Natural killer cell treated with Interleukin-12 subunit alpha and Interleukin-12 subunit beta and Interleukin-15 and Interleukin-18, amount 100 ng/mL, for 72 hours (primary cell): ENCODE measurements at regions not wholly inside any gene's neighbourhood (a gene's known extent, or its start where the extent isn't known, plus 50 kb on each side); places are given as distances from the start of the nearest gene placed in this dataset.
A peak's percentile ranks its signal among the peaks of the same experiment; 100 is the strongest.
"Not testable (repeated sequence)": the region's sequence is repeated elsewhere in the genome, so short reads cannot be mapped to it uniquely, and the experiment has no call there.

Source experiments
- ATAC-seq, 2 donors: fragments of 150-1000 bp; cut with Tn5 transposase in 1 of 2; sonication (Bioruptor Pico), chemical (Tn5 transposase) in 1 of 2; 2 replicates each; pipeline ENCODE4 v1.10.0; 2021
- DNase-seq: peaks from one replicate; pipeline ENCODE4 v3.0.0; 2022; ENCODE audit warnings: low spot score
- H3K27ac Mint-ChIP-seq, 2 donors: 1 replicate in 1 of 2; 2 replicates in 1 of 2; pipeline ENCODE4 v1.8.0; 2022; ENCODE audit warnings: mixed read lengths in 2 of 2, mild to moderate bottlenecking in 1 of 2, moderate library complexity in 1 of 2
- H3K27me3 Mint-ChIP-seq, 2 donors: 1 replicate in 1 of 2; 2 replicates in 1 of 2; pipeline ENCODE4 v1.8.0; 2022; ENCODE audit warnings: mixed read lengths in 2 of 2
- H3K36me3 Mint-ChIP-seq: one replicate; pipeline ENCODE4 v1.8.0; 2022; ENCODE audit warnings: mixed read lengths
- H3K4me1 Mint-ChIP-seq, 2 donors: 1 replicate in 1 of 2; 2 replicates in 1 of 2; pipeline ENCODE4 v1.8.0; 2022; ENCODE audit warnings: low read depth in 2 of 2, mixed read lengths in 2 of 2, mild to moderate bottlenecking in 1 of 2
- H3K4me3 Mint-ChIP-seq: one replicate; pipeline ENCODE4 v1.8.0; 2022; ENCODE audit warnings: mixed read lengths
- H3K9me3 Mint-ChIP-seq: 2 replicates; pipeline ENCODE4 v1.8.0; 2022; ENCODE audit warnings: mixed read lengths

DNA sequence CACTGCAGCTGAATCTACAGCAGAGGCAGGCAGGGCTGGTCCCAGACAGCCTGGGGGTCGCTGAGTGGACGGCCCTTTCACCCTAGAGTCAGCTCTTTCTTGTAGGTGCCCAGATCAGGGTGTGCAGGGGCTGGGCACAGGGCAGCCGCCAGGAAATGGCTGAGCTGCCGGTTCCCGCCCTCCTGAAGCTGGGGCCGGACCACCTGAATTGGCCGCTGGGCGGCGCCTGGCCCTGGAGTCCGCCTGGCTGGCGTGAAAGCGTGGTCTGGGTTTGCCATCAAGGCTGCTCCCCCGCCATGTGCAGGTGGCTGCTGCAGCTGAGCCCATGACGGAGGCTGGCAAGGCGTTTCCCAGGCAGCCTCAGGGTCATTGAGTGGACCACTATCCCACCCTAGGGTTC is 85.7 kb downstream of the POTEM start:
- not testable (repeated sequence) for H3K9me3 Mint-ChIP-seq, H3K27me3 Mint-ChIP-seq, H3K4me1 Mint-ChIP-seq, ATAC-seq, H3K27ac Mint-ChIP-seq, DNase-seq, H3K4me3 Mint-ChIP-seq, H3K36me3 Mint-ChIP-seq

DNA sequence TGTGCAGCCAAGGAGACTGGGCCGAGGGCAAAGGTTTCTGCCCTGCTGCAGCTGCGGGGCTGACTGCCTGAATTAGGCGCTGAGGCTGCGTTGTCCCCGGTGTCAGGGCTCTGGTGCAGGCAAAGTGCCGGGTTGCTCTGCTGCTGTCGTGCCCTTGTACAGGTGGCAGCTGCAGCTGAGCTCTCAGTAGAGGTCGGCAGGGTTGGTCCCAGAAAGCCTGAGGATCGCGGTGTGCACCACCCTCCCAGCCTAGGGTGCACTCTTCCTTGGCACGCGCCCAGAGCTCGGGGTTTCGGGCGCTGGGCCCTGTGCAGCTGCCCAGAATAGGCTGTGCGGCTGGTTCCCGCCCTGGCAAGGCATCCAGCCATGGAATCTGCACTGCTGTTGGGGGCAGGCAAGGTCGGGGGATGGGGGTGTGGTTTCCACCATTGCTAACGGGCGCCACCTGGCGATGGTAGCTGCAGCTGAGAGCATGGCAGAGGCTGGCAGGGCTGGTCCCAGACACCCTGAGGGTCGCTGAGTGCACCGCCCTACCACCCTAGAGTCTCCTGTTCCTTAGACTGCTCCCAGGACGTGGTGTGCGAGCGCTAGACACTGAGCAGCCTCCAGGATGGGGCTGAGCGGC is 86.3 kb downstream of the POTEM start:
- not testable (repeated sequence) for DNase-seq, H3K4me1 Mint-ChIP-seq, H3K4me3 Mint-ChIP-seq, H3K27me3 Mint-ChIP-seq, H3K9me3 Mint-ChIP-seq, H3K27ac Mint-ChIP-seq, H3K36me3 Mint-ChIP-seq
- ATAC-seq: peak; percentile 17 to 43

DNA sequence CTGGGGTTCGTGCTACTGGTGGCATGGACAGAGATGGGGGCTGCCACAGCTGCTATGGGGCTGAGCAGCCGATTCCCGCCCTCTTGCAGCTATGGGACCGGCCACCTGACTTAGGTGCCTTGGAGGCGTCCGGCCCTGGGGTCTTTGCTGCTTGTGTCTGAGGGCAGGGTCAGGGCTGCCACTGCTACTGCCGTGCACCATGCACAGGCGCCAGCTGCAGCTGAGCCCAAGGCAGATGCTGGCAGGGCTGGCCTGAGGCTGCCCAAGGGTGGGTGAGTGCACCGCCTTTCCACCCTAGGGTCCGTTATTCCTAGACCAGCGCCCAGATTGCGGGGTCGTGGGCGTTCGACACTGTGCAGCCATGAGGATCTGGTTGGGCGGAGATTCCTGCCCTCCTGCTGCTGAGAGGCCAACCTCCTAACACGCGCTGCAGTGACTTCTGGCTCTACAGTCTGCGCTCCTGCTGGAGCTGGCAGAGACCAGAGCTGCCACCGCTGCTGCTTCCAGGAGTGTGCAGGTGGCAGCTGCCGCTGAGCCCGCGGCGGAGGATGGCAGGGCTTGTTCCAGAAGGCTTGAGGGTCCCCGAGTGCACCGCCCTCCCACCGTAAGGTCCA is 87.0 kb downstream of the POTEM start:
- not testable (repeated sequence) for H3K4me3 Mint-ChIP-seq, H3K36me3 Mint-ChIP-seq, H3K4me1 Mint-ChIP-seq, H3K27me3 Mint-ChIP-seq, H3K27ac Mint-ChIP-seq, DNase-seq, ATAC-seq, H3K9me3 Mint-ChIP-seq

DNA sequence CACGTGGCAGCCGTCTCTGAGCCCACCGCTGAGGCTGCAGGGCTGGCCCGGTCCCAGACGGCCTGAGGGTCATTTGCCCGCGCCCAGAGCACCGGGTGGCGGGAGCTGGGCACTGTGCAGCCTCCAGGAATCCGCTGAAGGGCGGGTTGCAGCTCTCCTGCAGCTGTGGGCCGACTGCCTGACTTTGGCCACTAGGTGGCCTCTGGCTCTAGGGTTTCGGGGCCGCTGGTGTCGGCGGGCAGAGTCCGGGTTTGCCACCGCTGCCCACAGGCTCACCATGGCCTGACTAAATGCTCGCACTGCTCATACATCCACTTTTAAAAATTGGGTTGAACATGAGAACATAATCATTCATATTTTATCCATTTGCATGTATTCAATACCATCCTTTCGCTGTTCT is 87.7 kb downstream of the POTEM start:
- not testable (repeated sequence) for H3K27me3 Mint-ChIP-seq, H3K27ac Mint-ChIP-seq, H3K9me3 Mint-ChIP-seq, ATAC-seq, H3K36me3 Mint-ChIP-seq, H3K4me1 Mint-ChIP-seq, H3K4me3 Mint-ChIP-seq, DNase-seq

DNA sequence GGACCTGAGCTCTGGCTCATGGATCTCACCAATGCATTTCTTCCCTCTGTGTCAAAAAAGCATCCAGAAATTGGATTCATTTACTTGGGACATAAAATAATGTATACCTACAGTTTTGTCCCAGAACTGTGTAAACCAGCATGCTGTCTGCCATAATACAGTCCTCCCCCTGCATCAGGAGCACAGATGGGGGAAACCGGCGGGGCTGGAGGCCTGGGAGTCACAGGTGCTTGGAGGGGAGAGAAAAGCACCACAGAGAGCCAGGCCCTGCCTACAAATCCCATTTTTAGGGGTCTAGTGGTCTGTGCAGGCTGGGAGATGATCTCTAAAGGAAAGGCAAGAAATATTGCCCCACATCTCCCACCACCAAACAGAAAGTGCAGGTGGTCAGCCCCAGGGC is 91.8 kb downstream of the POTEM start:
- not testable (repeated sequence) for H3K27me3 Mint-ChIP-seq, H3K36me3 Mint-ChIP-seq

DNA sequence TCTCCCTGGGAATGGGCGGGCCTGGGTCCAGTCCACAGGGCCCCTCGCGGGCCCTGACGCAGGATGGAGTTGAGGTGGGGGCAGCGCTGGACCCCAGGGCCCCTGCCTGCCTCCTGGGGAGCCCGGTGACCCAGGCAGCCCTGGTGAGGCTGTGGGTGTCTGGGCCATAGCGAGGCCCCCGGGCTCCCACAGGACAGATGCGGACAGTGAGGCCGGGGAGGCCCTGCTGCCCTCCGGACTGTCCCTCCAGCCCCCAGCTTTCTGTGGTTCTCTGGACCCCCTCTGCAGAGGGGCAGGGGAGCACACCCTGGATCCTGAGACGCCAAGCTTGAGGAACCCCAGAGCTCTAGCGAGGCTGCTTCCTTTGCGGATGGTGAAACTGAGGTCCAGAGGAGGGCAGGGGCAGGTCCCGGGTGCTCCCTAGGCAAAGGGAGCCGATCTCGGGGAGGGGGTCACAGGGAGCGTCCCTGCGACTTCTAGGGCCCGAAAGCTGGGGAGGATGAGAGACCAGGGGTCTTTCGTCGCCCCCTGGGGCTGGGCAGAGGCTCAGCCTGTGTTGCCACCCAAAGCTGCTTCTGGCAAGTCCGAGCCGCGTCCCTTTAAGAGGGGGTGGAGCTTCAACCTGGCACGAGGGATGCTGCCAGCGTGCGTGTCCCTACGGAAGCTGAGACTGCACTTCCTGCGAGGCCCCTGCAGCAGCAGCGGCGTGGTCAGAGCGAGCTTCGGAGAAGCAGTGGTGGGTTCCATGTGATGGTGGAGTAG is 94.6 kb downstream of the POTEM start:
- not testable (repeated sequence) for H3K36me3 Mint-ChIP-seq, DNase-seq, H3K27me3 Mint-ChIP-seq, H3K9me3 Mint-ChIP-seq, H3K27ac Mint-ChIP-seq, H3K4me1 Mint-ChIP-seq, H3K4me3 Mint-ChIP-seq
- peak; percentile 54 to 60 for ATAC-seq

More for the DNA sequence above, 91.8 kb downstream of the POTEM start:
- not testable (repeated sequence) for H3K4me1 Mint-ChIP-seq, H3K4me3 Mint-ChIP-seq, H3K27ac Mint-ChIP-seq, H3K9me3 Mint-ChIP-seq, ATAC-seq
- DNase-seq: peak; percentile 41

DNA sequence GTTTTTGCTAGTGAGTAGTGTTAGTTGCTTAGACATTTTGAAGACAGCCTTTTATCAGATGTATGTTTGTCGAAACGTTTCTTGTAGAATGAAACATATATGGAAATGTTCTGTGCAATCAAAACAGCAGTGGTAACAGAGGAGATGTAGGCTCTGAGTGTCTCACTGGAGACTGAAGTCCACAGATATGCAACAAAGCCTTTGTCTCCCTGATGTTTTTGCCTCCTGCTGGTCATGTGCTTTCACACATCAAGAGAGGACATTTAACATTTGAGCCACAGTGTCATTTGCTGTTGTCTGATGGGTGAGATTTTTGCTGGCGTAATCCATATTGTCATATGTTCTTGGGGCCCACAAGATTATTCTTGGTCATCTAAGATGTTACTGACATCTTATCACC is 101.7 kb downstream of the POTEM start:
- H3K27ac Mint-ChIP-seq, H3K4me3 Mint-ChIP-seq, DNase-seq, ATAC-seq, H3K27me3 Mint-ChIP-seq, H3K36me3 Mint-ChIP-seq, H3K4me1 Mint-ChIP-seq, H3K9me3 Mint-ChIP-seq: not testable (repeated sequence)

DNA sequence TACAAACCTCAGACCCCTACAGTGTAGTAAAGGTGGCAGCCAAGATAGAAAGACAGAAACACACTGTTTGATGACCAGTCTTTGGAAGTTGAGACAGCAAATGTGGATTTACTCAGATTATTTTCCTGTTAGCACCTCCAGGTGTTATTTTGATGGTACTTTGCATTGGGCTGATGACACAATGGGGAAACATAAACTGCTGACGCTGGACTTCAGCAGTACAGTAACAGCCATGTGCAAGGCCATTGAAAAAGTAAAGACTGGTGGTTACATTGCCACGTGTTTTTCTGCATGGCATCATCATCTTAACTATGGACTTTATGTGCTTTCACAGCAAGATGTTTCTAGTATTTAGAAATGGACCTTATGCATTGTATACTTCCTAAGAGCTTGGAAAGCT is 105.3 kb downstream of the POTEM start:
- not testable (repeated sequence) for ATAC-seq, H3K27me3 Mint-ChIP-seq, H3K27ac Mint-ChIP-seq, DNase-seq, H3K36me3 Mint-ChIP-seq, H3K9me3 Mint-ChIP-seq, H3K4me3 Mint-ChIP-seq, H3K4me1 Mint-ChIP-seq

DNA sequence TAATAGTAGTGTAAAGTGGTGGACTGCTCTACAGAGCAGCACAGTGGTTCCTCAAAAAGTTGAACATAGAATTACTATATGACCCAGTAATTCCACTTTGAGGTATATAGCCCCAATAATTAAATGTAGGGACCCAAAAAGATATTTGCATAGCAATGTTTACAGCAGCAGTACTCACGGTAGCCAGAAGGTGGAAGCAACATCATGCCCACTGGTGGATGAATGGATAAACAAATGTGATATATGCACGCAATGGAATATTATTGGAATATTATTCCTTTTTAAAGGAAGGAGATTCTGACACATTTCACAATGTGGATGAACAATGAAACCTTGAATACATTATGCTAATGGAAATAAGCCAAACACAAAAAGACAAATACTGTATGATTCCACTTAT is 121.4 kb downstream of the POTEM start:
- not testable (repeated sequence) for H3K27me3 Mint-ChIP-seq, H3K9me3 Mint-ChIP-seq, H3K36me3 Mint-ChIP-seq, ATAC-seq, DNase-seq, H3K4me1 Mint-ChIP-seq, H3K27ac Mint-ChIP-seq, H3K4me3 Mint-ChIP-seq

DNA sequence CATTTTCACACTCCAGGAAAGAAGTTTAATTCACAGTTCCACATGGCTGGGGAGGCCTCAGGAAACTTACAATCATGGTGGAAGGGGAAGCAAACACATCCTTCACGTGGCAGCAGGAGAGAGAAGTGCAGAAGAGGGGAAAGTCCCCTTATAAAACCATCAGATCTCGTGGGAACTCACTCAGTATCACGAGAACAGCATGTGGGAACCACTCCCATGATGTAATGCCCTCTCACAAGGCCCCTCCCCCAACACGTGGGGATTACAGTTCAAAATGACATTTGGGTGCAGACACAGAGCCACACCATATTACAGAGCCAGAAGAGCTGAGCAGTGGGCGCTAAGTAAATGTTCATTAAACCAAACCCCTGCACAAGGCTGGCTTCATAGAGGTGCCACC is 126.0 kb downstream of the POTEM start:
- not testable (repeated sequence) for H3K36me3 Mint-ChIP-seq, DNase-seq, ATAC-seq, H3K27ac Mint-ChIP-seq, H3K4me3 Mint-ChIP-seq, H3K9me3 Mint-ChIP-seq, H3K27me3 Mint-ChIP-seq, H3K4me1 Mint-ChIP-seq

DNA sequence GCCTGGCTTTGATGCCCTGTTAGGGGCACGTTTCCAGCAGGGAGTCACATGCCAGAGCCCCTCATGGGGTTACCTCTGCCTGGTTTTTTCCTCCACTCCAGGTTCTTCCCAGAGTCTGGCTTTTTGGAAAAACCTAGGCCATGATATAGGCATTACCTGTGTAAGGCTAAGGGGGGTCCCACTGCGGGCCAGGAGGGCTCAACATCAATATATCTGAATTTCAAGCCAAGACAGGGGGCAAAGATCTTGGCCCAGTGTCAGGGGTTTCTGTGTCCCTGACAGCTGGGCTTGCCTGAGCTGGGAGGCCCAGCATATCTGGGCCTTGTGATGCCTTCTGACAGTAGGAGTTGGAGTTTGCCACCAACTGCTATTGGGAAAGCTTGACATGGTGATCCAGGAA is 127.5 kb downstream of the POTEM start:
- not testable (repeated sequence) for H3K9me3 Mint-ChIP-seq, H3K27ac Mint-ChIP-seq, H3K4me3 Mint-ChIP-seq, ATAC-seq, H3K27me3 Mint-ChIP-seq, DNase-seq, H3K36me3 Mint-ChIP-seq, H3K4me1 Mint-ChIP-seq

DNA sequence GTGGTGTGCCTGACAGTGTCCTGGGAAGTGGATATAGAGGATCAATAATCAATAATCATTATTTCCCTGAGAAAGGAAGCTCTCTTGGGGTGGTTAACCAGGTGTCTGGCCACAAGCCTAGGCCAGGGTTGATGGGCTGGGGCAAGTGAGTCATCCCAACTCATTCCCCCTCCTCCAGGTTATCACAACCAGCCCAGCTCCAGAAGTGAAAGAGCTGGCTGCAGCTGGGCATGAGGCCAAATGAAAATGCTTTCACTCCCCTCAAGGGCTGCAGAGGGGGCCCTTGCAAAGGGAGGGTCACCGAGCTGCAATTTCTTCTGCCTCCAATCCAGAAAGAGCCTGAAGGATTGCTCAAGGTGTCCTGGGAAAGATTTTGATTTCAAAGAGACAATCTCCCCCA is 127.9 kb downstream of the POTEM start:
- H3K4me3 Mint-ChIP-seq, H3K4me1 Mint-ChIP-seq, H3K9me3 Mint-ChIP-seq, H3K36me3 Mint-ChIP-seq, DNase-seq, H3K27me3 Mint-ChIP-seq, H3K27ac Mint-ChIP-seq, ATAC-seq: not testable (repeated sequence)

DNA sequence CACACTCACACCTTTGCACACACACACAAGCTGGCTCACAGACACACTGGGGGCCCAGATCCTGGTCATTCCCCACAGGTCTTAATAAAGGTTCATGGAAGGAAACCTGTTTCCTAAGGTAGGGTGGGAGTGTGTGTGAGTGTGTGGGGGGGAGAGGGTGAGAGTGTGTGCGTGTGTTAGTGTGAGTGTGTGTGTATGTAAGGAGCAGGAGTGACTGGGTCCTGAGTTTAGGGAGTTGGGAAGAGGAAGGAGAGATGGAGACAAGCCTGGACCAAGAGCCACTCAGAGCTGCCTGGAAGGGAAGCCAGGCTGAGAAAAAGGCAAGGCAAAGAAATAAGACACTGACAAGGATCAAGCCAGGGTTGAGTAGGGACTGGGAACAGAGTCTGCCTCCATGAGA is 129.2 kb downstream of the POTEM start:
- ATAC-seq, H3K36me3 Mint-ChIP-seq, H3K27ac Mint-ChIP-seq, H3K4me3 Mint-ChIP-seq, H3K27me3 Mint-ChIP-seq, DNase-seq, H3K4me1 Mint-ChIP-seq, H3K9me3 Mint-ChIP-seq: not testable (repeated sequence)

DNA sequence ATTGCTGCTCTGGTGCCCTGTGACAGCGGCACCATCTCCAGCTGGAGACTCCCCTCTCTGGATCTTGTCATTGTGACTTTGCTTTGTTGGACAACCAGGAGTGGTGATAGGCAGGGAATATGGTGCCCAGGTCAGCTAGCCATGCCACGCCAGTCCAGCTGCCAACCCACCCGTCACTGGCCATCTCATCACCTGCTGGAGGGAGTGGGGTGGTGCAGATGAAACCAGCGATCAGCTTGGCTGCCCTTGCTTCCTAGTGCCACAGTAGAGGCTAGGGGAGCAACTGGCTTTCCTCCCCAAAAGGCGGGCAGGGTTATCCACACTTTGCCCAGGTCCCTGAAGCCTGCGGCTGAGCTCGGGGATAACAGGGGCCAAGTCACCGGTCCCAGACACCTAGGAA is 129.6 kb downstream of the POTEM start:
- not testable (repeated sequence) for H3K4me1 Mint-ChIP-seq, H3K4me3 Mint-ChIP-seq, H3K9me3 Mint-ChIP-seq, H3K27ac Mint-ChIP-seq, H3K27me3 Mint-ChIP-seq, DNase-seq, ATAC-seq, H3K36me3 Mint-ChIP-seq
